ENCODE measurements at regions not wholly inside any gene's neighbourhood (a gene's known extent, or its start where the extent isn't known, plus 50 kb on each side); places are given as distances from the start of the nearest gene placed in this dataset.

DNA sequence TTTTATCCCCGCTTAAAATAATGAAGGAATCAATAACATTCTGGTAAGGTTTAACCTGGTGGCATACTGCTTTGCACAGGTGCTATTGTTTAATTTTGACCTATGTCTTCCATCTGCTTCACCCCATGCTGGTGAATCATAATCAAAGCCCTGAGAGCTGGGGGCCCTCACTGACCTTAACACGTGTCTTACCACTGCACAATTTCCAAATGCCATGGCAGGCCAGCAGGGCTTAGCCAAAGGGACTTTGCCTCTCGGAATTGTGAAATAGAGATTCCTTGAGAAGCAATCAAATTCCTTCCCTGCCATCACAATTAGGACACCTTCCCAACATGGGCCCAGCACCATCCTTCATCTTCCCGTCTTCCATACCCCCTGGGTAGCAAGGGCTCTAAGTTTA lies 242.6 kb upstream of the THBS1 start:
- no peak overlapping the region for H3K27ac ChIP-seq
- ATAC-seq = no peak
- CTCF ChIA-PET = no interaction called here
- H3K9me3 ChIP-seq = no peaks in the 10 kb centered on the region
- no peak for FAIRE-seq
- no peaks in the 10 kb centered on the region; the same call in 2 of the 3 replicates for H3K4me1 ChIP-seq
- TF ChIP-seq NR3C1 (IDR thresholded peaks at IDR 0.05) = no peak
- TF ChIP-seq HES2 (IDR thresholded peaks at IDR 0.05) = no peak
- no peak for TF ChIP-seq RFX5 (IDR thresholded peaks at IDR 0.05)
- TF ChIP-seq JUNB (IDR thresholded peaks at IDR 0.05) = no peak
- TF ChIP-seq GATA3 (IDR thresholded peaks at IDR 0.05; ENCODE audit: borderline replicate concordance) = no peak
- no peak for TF ChIP-seq SMC3 (IDR thresholded peaks at IDR 0.05)
- no peak for TF ChIP-seq CBX2 (IDR thresholded peaks at IDR 0.05; ENCODE audit: borderline replicate concordance, low read depth)
- TF ChIP-seq JUN (IDR thresholded peaks at IDR 0.05) = no peak
- no peak overlapping the region for H3K4me2 ChIP-seq
- POLR2A ChIA-PET = no interaction called here
- 56% methylated on average over 4 of the region's 4 CpGs for WGBS (ENCODE audit: missing lambda C conversion rate)
- H3K4me3 ChIP-seq = no peak overlapping the region
- DNase-seq (ENCODE audit: low read depth in 1 of 2, low spot score in 1 of 2) = no peak

DNA sequence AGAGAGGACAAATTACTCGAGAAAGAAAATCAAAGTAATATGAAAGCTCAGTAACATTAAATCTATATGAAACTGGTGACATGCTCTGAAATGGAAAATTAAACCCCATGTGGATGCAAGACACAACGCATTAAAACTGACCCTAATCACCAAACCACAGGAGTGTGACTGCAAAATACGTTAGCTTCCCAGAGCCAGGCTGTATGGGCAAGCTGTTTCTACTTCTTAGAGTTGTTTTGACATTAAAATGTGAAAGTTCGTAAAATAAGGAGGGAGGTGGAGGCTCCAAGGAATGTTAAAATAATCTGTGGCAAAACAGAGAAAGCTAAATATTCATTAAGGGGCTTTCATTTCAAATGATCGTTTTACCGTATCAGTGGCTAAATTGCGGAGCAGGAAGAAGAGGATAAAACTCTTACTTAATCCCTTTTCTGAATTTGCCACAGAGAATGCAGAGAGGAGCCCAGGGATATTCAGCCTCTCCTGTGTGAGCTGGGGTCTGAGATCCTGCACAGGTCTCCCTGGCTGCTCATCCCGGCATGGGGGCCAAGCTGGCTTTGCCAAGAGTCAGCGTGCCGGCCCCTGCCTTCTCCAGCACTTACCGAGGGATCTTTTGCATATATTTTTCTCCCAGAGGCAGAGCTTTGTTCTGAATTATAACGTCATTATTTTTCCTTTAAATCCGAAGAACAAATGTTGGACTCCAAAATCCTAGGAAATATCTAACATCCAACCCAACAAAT lies 239.8 kb upstream of the THBS1 start:
- 0 out of 3 replicates have a peak, but pooled peaks cover 4% of the 10 kb centered on the region for H3K9me3 ChIP-seq
- no peak overlapping the region for H3K27ac ChIP-seq
- ChIA-PET POLR2A (no interaction called here), CTCF (interaction anchor here (0.7 to 1.6 kb wide), 3 partner anchors 10 to 13 kb away, joined by 3 read pairs; no protein-coding TSS in a partner anchor)
- WGBS (ENCODE audit: missing lambda C conversion rate) = 79% methylated on average over 13 of the region's 13 CpGs
- TF ChIP-seq, protein P1, sequence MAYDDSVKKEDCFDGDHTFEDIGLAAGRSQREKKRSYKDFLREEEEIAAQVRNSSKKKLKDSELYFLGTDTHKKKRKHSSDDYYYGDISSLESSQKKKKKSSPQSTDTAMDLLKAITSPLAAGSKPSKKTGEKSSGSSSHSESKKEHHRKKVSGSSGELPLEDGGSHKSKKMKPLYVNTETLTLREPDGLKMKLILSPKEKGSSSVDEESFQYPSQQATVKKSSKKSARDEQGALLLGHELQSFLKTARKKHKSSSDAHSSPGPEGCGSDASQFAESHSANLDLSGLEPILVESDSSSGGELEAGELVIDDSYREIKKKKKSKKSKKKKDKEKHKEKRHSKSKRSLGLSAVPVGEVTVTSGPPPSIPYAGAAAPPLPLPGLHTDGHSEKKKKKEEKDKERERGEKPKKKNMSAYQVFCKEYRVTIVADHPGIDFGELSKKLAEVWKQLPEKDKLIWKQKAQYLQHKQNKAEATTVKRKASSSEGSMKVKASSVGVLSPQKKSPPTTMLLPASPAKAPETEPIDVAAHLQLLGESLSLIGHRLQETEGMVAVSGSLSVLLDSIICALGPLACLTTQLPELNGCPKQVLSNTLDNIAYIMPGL (CRISPR knock-in tag; IDR thresholded peaks at IDR 0.05; ENCODE audit: borderline replicate concordance) = no peak
- TF ChIP-seq EHF (CRISPR knock-in tag; IDR thresholded peaks at IDR 0.05) = no peak
- TF ChIP-seq USF2 (IDR thresholded peaks at IDR 0.05) = no peak
- TF ChIP-seq TFCP2L1 (CRISPR knock-in tag; IDR thresholded peaks at IDR 0.05) = no peak
- no peak for TF ChIP-seq CHD4 (IDR thresholded peaks at IDR 0.05; ENCODE audit: borderline replicate concordance)
- no peak for TF ChIP-seq ESRRA (IDR thresholded peaks at IDR 0.05; ENCODE audit: borderline replicate concordance, low read length)
- no peak for TF ChIP-seq CEBPB (IDR thresholded peaks at IDR 0.05)
- no peak for TF ChIP-seq MAZ (IDR thresholded peaks at IDR 0.05; ENCODE audit: borderline replicate concordance, low read depth, low read length)
- TF ChIP-seq BCL3 (IDR thresholded peaks at IDR 0.05) = no peak
- no peak for TF ChIP-seq RFX5 (IDR thresholded peaks at IDR 0.05)
- no peak for TF ChIP-seq REST (IDR thresholded peaks at IDR 0.05)
- no peak for TF ChIP-seq PBX3 (IDR thresholded peaks at IDR 0.05)
- TF ChIP-seq MAFK (IDR thresholded peaks at IDR 0.05; ENCODE audit: partially characterized antibody) = no peak
- TF ChIP-seq EP300 (IDR thresholded peaks at IDR 0.05) = no peak
- no peak for TF ChIP-seq RARB (CRISPR knock-in tag; IDR thresholded peaks at IDR 0.05)
- no peak for TF ChIP-seq JUN (IDR thresholded peaks at IDR 0.05)
- TF ChIP-seq SREBF2 (IDR thresholded peaks at IDR 0.05) = no peak
- no peak overlapping the region for H3K4me3 ChIP-seq
- ATAC-seq (no peak), DNase-seq (ENCODE audit: low read depth in 1 of 2, low spot score in 1 of 2) (no peak), FAIRE-seq (no peak)
- H3K4me1 ChIP-seq = no peaks in the 10 kb centered on the region; the same call in 2 of the 3 replicates
- no peak overlapping the region for H3K4me2 ChIP-seq

Data from A549 (cell line).